Spleen (tissue), 7 donors: ENCODE measurements at regions not wholly inside any gene's neighbourhood (a gene's known extent, or its start where the extent isn't known, plus 50 kb on each side); places are given as distances from the start of the nearest gene placed in this dataset.

ENCODE experiments used
- POLR2AphosphoS5 ChIP-seq, 3 donors: sonication (generic); formaldehyde crosslinking; IDR thresholded peaks; one replicate each; pipeline ENCODE4 v1.5.1; 2017; ENCODE audit warnings: antibody characterized with exemption in 3 of 3
- TF ChIP-seq, protein P1 (sequence below), 11 experiments: fragments of 200-600 bp in 7 of 11; fragments of 450-650 bp in 4 of 11; sonication (generic) in 4 of 11; IDR thresholded peaks in 8 of 11; conservative IDR thresholded peaks in 3 of 11; 1 replicate in 7 of 11; 2 replicates in 4 of 11; pipeline versions ENCODE4 v1.4.0 to v1.8.0; 2016 to 2021; ENCODE audit warnings: antibody characterized with exemption in 11 of 11, inconsistent platforms in 4 of 11, mild to moderate bottlenecking in 1 of 11
- donor health status: DM: no; HTN: no; CAD: no; lungs with moderate emphysema.
- donor health status: DM: no; HTN: no; CAD: no.
- donor health status: DM: no; HTN: no; CAD: no.

DNA sequence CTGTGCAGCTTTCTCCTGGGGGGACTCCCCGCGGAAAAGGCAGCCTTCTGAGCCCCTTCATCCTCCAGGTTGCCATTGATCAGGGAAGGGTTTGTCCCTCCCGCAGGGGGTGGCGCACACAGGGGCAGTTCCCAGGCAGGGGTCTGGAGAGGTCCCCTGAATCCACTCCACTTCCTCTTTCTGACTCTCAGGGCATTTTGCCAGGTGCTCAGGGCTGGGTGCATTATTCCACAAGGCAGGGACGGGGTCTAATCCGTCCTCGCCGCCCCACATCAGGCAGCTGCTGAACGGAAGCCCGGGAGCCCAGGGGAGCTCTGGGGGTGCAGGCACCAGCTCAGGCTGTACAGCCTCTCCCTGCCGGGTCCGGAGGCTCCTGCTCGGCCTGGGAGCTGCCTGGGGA, 180.9 kb downstream of the TTLL2 start:
- TF ChIP-seq, protein P1, sequence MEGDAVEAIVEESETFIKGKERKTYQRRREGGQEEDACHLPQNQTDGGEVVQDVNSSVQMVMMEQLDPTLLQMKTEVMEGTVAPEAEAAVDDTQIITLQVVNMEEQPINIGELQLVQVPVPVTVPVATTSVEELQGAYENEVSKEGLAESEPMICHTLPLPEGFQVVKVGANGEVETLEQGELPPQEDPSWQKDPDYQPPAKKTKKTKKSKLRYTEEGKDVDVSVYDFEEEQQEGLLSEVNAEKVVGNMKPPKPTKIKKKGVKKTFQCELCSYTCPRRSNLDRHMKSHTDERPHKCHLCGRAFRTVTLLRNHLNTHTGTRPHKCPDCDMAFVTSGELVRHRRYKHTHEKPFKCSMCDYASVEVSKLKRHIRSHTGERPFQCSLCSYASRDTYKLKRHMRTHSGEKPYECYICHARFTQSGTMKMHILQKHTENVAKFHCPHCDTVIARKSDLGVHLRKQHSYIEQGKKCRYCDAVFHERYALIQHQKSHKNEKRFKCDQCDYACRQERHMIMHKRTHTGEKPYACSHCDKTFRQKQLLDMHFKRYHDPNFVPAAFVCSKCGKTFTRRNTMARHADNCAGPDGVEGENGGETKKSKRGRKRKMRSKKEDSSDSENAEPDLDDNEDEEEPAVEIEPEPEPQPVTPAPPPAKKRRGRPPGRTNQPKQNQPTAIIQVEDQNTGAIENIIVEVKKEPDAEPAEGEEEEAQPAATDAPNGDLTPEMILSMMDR (IDR thresholded peaks at IDR 0.05 in 8 of 11, conservative IDR thresholded peaks at IDR 0.05 in 3 of 11), result no peak
- TF ChIP-seq POLR2AphosphoS5 (IDR thresholded peaks at IDR 0.05), result no peak
